Stimulated activated CD4-positive, alpha-beta T cell treated with anti-CD3 and anti-CD28 coated beads, Interleukin-15, amount 100 ng/mL, for 1 hour (primary cell): ENCODE measurements at regions not wholly inside any gene's neighbourhood (a gene's known extent, or its start where the extent isn't known, plus 50 kb on each side); places are given as distances from the start of the nearest gene placed in this dataset.
"Not testable (repeated sequence)": the region's sequence is repeated elsewhere in the genome, so short reads cannot be mapped to it uniquely, and the experiment has no call there.

ENCODE experiments used
- DNase-seq, 2 donors: peaks; one replicate each; pipeline ENCODE4 v3.0.0-alpha.2; 2020; ENCODE audit warnings: low read depth in 1 of 2, low spot score in 1 of 2

GRCh38 chr10:2212244-2212834 lies 475.0 kb upstream of the ADARB2 start:
- DNase-seq, result no peak

- DNase-seq, result no peak
Observed at GRCh38 chr10:2210088-2210487, 472.8 kb upstream of the ADARB2 start.

GRCh38 chr10:2208106-2208505 lies 470.8 kb upstream of the ADARB2 start:
- DNase-seq, result no peak

GRCh38 chr10:2207246-2207922 lies 470.1 kb upstream of the ADARB2 start:
- DNase-seq, result no peak

GRCh38 chr10:2205406-2205805 lies 468.1 kb upstream of the ADARB2 start:
- DNase-seq, result no peak

- no peak for DNase-seq
Observed at GRCh38 chr10:2202401-2202800, 465.1 kb upstream of the ADARB2 start.

GRCh38 chr10:2201534-2202099 lies 464.3 kb upstream of the ADARB2 start:
- DNase-seq, result no peak

GRCh38 chr10:2197663-2198062 lies 460.3 kb upstream of the ADARB2 start:
- no peak for DNase-seq

GRCh38 chr10:2196272-2196671 lies 458.9 kb upstream of the ADARB2 start:
- DNase-seq, result no peak

- not testable (repeated sequence) for DNase-seq
Observed at GRCh38 chr10:2189356-2189755, 452.0 kb upstream of the ADARB2 start.

GRCh38 chr10:2188371-2188770 lies 451.0 kb upstream of the ADARB2 start:
- DNase-seq, result no peak

GRCh38 chr10:2173327-2173726 lies 436.0 kb upstream of the ADARB2 start:
- DNase-seq, result no peak

GRCh38 chr10:2165771-2166460 lies 428.6 kb upstream of the ADARB2 start:
- no peak for DNase-seq

- no peak for DNase-seq
Observed at GRCh38 chr10:2150288-2150687, 413.0 kb upstream of the ADARB2 start.

GRCh38 chr10:2145926-2146478 lies 408.7 kb upstream of the ADARB2 start:
- no peak for DNase-seq

GRCh38 chr10:2145491-2145890 lies 408.2 kb upstream of the ADARB2 start:
- no peak for DNase-seq

- no peak for DNase-seq
Observed at GRCh38 chr10:2144584-2144983, 407.3 kb upstream of the ADARB2 start.

- DNase-seq, result no peak
Observed at GRCh38 chr10:2143213-2143835, 406.0 kb upstream of the ADARB2 start.

- no peak for DNase-seq
Observed at GRCh38 chr10:2139746-2140145, 402.4 kb upstream of the ADARB2 start.

- DNase-seq, result no peak
Observed at GRCh38 chr10:2137549-2138174, 400.3 kb upstream of the ADARB2 start.

GRCh38 chr10:2130705-2131305 lies 393.5 kb upstream of the ADARB2 start:
- DNase-seq, result no peak
